ENCODE measurements at regions not wholly inside any gene's neighbourhood (a gene's known extent, or its start where the extent isn't known, plus 50 kb on each side); places are given as distances from the start of the nearest gene placed in this dataset.
"Not testable (repeated sequence)": the region's sequence is repeated elsewhere in the genome, so short reads cannot be mapped to it uniquely, and the experiment has no call there.

- Histone ChIP-seq H3K9me3 (replicated peaks; ENCODE audit: low read length) (no peaks in the 10 kb centered on the region), H3K27me3 (ENCODE audit: control insufficient read depth, insufficient read depth, low read length) (no peaks in the 10 kb centered on the region), H3K4me3 (ENCODE audit: low read length) (no peak overlapping the region), H3K4me2 (ENCODE audit: low read length) (no peak overlapping the region), H3K9ac (ENCODE audit: low read depth, low read length) (no peak overlapping the region), H3K36me3 (ENCODE audit: insufficient read depth, low read length) (no peaks in the 10 kb centered on the region), H3K4me1 (ENCODE audit: control insufficient read depth, insufficient read depth, low read length) (no peaks in the 10 kb centered on the region)
Measured at GRCh38 chr12:59517522-59517921, 78.3 kb upstream of the SLC16A7 start.

GRCh38 chr12:59500915-59501314 lies 94.9 kb upstream of the SLC16A7 start:
- no peak overlapping the region for H3K9ac ChIP-seq (ENCODE audit: low read depth, low read length)
- H3K36me3 ChIP-seq (ENCODE audit: insufficient read depth, low read length) = no peaks in the 10 kb centered on the region
- H3K27me3 ChIP-seq (ENCODE audit: control insufficient read depth, insufficient read depth, low read length) = no peaks in the 10 kb centered on the region
- H3K9me3 ChIP-seq (replicated peaks; ENCODE audit: low read length) = no peaks in the 10 kb centered on the region
- H3K4me2 ChIP-seq (ENCODE audit: low read length) = no peak overlapping the region
- H3K4me1 ChIP-seq (ENCODE audit: control insufficient read depth, insufficient read depth, low read length) = no peaks in the 10 kb centered on the region
- no peak overlapping the region for H3K4me3 ChIP-seq (ENCODE audit: low read length)

DNA sequence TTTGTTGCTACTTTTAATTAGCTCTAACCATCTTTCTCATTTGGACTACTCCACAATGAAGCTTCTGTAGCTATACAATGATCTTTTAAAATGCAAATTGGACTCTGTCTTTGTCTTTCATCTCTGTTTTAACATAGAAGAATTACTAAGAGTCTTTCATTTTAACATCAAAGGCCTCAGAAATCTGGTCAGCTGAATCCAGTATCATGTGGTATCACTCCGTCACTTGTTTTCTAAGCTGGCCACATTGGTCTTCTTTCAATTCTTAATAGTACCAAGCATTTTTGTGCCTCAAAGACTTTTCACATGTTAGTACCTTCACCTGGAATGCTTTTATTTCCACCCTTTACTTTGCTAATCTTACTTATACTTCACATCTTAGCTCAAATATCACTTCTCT lies 95.5 kb upstream of the SLC16A7 start:
- H3K9me3 ChIP-seq (replicated peaks; ENCODE audit: low read length) = no peaks in the 10 kb centered on the region
- no peaks in the 10 kb centered on the region for H3K4me1 ChIP-seq (ENCODE audit: control insufficient read depth, insufficient read depth, low read length)
- H3K4me3 ChIP-seq (ENCODE audit: low read length) = no peak overlapping the region
- H3K27me3 ChIP-seq (ENCODE audit: control insufficient read depth, insufficient read depth, low read length) = no peaks in the 10 kb centered on the region
- no peak overlapping the region for H3K4me2 ChIP-seq (ENCODE audit: low read length)
- no peak overlapping the region for H3K9ac ChIP-seq (ENCODE audit: low read depth, low read length)
- H3K36me3 ChIP-seq (ENCODE audit: insufficient read depth, low read length) = no peaks in the 10 kb centered on the region

GRCh38 chr12:59499774-59500173 lies 96.1 kb upstream of the SLC16A7 start:
- no peaks in the 10 kb centered on the region for H3K4me1 ChIP-seq (ENCODE audit: control insufficient read depth, insufficient read depth, low read length)
- no peak overlapping the region for H3K9ac ChIP-seq (ENCODE audit: low read depth, low read length)
- H3K9me3 ChIP-seq (replicated peaks; ENCODE audit: low read length) = no peaks in the 10 kb centered on the region
- no peaks in the 10 kb centered on the region for H3K36me3 ChIP-seq (ENCODE audit: insufficient read depth, low read length)
- H3K4me2 ChIP-seq (ENCODE audit: low read length) = no peak overlapping the region
- H3K27me3 ChIP-seq (ENCODE audit: control insufficient read depth, insufficient read depth, low read length) = no peaks in the 10 kb centered on the region
- no peak overlapping the region for H3K4me3 ChIP-seq (ENCODE audit: low read length)

GRCh38 chr12:59494617-59495016 lies 101.2 kb upstream of the SLC16A7 start:
- H3K9me3 ChIP-seq (replicated peaks; ENCODE audit: low read length) = no peaks in the 10 kb centered on the region
- H3K4me1 ChIP-seq (ENCODE audit: control insufficient read depth, insufficient read depth, low read length) = no peaks in the 10 kb centered on the region

DNA sequence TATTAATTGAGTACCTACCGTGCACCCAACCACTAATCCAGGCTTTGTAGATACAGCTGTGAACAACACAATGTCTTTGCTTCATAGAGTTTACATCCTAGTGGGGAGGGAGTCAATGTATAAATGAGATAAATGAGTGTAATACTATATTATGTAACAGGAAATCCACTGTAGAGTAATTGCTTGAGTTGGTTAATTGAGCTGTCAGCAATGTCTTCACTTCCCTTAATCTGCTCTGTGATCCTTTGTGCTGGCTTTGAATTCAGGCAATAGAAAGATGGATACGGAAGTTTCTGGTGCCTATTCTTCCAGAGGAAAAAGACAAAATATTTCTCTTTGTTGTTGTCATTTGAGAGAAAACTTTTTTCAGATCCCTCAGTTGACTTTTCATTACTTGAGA lies 104.0 kb upstream of the SLC16A7 start:
- H3K9me3 ChIP-seq (replicated peaks; ENCODE audit: low read length) = no peaks in the 10 kb centered on the region

More at GRCh38 chr12:59494617-59495016, 101.2 kb upstream of the SLC16A7 start:
- H3K4me2 ChIP-seq (ENCODE audit: low read length) = no peak overlapping the region
- H3K27me3 ChIP-seq (ENCODE audit: control insufficient read depth, insufficient read depth, low read length) = no peaks in the 10 kb centered on the region
- H3K4me3 ChIP-seq (ENCODE audit: low read length) = no peak overlapping the region
- no peak overlapping the region for H3K9ac ChIP-seq (ENCODE audit: low read depth, low read length)
- no peaks in the 10 kb centered on the region for H3K36me3 ChIP-seq (ENCODE audit: insufficient read depth, low read length)

GRCh38 chr12:59486827-59487226 lies 109.0 kb upstream of the SLC16A7 start:
- no peak overlapping the region for H3K4me3 ChIP-seq (ENCODE audit: low read length)
- H3K9me3 ChIP-seq (replicated peaks; ENCODE audit: low read length) = no peaks in the 10 kb centered on the region
- no peak overlapping the region for H3K4me2 ChIP-seq (ENCODE audit: low read length)
- H3K36me3 ChIP-seq (ENCODE audit: insufficient read depth, low read length) = no peaks in the 10 kb centered on the region
- no peaks in the 10 kb centered on the region for H3K27me3 ChIP-seq (ENCODE audit: control insufficient read depth, insufficient read depth, low read length)
- H3K9ac ChIP-seq (ENCODE audit: low read depth, low read length) = no peak overlapping the region
- no peaks in the 10 kb centered on the region for H3K4me1 ChIP-seq (ENCODE audit: control insufficient read depth, insufficient read depth, low read length)

More for the DNA sequence above, 104.0 kb upstream of the SLC16A7 start:
- no peak overlapping the region for H3K4me3 ChIP-seq (ENCODE audit: low read length)
- H3K4me1 ChIP-seq (ENCODE audit: control insufficient read depth, insufficient read depth, low read length) = no peaks in the 10 kb centered on the region
- no peak overlapping the region for H3K9ac ChIP-seq (ENCODE audit: low read depth, low read length)
- no peak overlapping the region for H3K4me2 ChIP-seq (ENCODE audit: low read length)
- no peaks in the 10 kb centered on the region for H3K27me3 ChIP-seq (ENCODE audit: control insufficient read depth, insufficient read depth, low read length)
- H3K36me3 ChIP-seq (ENCODE audit: insufficient read depth, low read length) = no peaks in the 10 kb centered on the region

DNA sequence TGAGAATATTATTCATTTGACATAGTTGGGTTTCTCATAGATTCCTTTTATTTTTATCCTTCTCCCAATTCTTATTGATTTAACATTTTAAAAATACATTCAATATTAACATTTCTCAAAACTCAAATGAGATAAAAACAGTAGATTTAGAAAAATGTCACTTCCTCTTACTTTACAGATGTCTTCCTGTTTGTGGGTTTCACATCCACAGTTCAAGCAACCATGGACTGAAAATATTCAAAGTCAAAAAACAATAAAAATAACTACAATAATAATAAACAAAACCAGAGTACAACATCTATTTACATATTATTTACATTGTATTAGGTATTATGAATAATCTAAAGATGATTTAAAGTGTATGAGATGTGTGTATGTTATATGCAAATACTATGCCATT lies 111.3 kb upstream of the SLC16A7 start:
- no peak overlapping the region for H3K9ac ChIP-seq (ENCODE audit: low read depth, low read length)
- no peaks in the 10 kb centered on the region for H3K9me3 ChIP-seq (replicated peaks; ENCODE audit: low read length)
- H3K27me3 ChIP-seq (ENCODE audit: control insufficient read depth, insufficient read depth, low read length) = no peaks in the 10 kb centered on the region
- no peaks in the 10 kb centered on the region for H3K4me1 ChIP-seq (ENCODE audit: control insufficient read depth, insufficient read depth, low read length)
- H3K36me3 ChIP-seq (ENCODE audit: insufficient read depth, low read length) = no peaks in the 10 kb centered on the region
- no peak overlapping the region for H3K4me3 ChIP-seq (ENCODE audit: low read length)
- H3K4me2 ChIP-seq (ENCODE audit: low read length) = no peak overlapping the region

GRCh38 chr12:59474236-59474635 lies 121.6 kb upstream of the SLC16A7 start:
- H3K9me3 ChIP-seq (replicated peaks; ENCODE audit: low read length); H3K36me3 ChIP-seq (ENCODE audit: insufficient read depth, low read length); H3K9ac ChIP-seq (ENCODE audit: low read depth, low read length); H3K27me3 ChIP-seq (ENCODE audit: control insufficient read depth, insufficient read depth, low read length); H3K4me2 ChIP-seq (ENCODE audit: low read length); H3K4me1 ChIP-seq (ENCODE audit: control insufficient read depth, insufficient read depth, low read length); H3K4me3 ChIP-seq (ENCODE audit: low read length): not testable (repeated sequence)

DNA sequence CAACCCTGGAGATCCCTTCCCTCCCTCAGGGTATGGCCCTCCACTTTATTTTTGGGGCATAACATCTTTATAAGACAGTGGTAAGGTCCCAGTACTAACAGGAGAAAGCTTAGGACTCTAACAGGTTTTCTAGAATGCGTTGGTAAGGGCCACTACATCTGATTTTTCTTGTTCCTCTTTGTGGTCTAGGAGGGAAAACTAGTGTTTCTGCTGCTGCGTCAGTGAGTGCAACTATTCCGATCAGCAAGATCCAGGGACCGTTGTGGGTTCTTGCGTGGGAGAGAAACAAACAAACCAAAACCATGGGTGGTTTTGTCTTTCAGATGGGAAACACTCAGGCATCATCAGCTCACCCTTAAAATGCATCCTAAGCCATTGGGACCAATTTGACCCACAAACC lies 123.6 kb upstream of the SLC16A7 start:
- H3K4me3 ChIP-seq (ENCODE audit: low read length) = no peak overlapping the region
- no peaks in the 10 kb centered on the region for H3K9me3 ChIP-seq (replicated peaks; ENCODE audit: low read length)
- H3K9ac ChIP-seq (ENCODE audit: low read depth, low read length) = no peak overlapping the region
- H3K36me3 ChIP-seq (ENCODE audit: insufficient read depth, low read length) = no peaks in the 10 kb centered on the region
- H3K4me2 ChIP-seq (ENCODE audit: low read length) = no peak overlapping the region
- no peaks in the 10 kb centered on the region for H3K27me3 ChIP-seq (ENCODE audit: control insufficient read depth, insufficient read depth, low read length)
- no peaks in the 10 kb centered on the region for H3K4me1 ChIP-seq (ENCODE audit: control insufficient read depth, insufficient read depth, low read length)

DNA sequence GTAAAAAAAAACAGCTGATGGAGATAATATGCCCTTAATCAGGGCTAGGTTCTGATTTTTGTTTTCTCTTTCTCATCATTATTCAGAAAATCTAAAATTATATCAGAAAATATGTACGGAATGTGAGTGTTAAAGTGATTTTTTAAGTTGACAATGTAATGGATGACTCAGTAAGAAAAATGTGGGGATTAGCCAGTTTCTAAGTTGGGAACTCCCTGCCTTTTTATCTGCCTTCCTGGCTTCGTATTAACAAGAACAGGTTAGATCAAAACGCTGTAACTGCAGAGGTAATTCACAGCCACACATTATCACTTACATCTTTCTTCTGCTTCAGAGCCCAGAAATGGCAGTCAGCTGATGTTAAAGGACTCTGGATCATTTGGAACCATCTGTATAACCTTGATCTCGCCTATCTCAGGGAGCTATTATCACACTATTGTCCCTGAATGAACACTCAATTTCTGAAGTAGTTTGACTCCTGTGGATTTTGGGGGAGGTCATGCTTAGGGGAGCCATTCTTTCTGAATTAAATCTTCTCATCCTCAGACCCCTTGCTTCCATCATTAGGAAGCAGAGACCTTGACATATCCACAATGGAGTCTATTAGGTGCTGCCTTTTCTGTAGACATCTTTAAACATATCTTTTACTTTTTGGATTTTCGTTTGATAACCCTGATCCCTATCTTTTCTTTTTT lies 135.7 kb upstream of the SLC16A7 start:
- Histone ChIP-seq H3K9ac (ENCODE audit: low read depth, low read length) (peak overlapping the region; percentile 63), H3K9me3 (replicated peaks; ENCODE audit: low read length) (no peaks in the 10 kb centered on the region), H3K27me3 (ENCODE audit: control insufficient read depth, insufficient read depth, low read length) (no peaks in the 10 kb centered on the region), H3K4me3 (ENCODE audit: low read length) (peak overlapping the region; percentile 31), H3K4me2 (ENCODE audit: low read length) (peak overlapping the region; percentile 68), H3K36me3 (ENCODE audit: insufficient read depth, low read length) (no peaks in the 10 kb centered on the region), H3K4me1 (ENCODE audit: control insufficient read depth, insufficient read depth, low read length) (peaks cover 16% of the 10 kb centered on the region)

GRCh38 chr12:59453475-59453874 lies 142.4 kb upstream of the SLC16A7 start:
- Histone ChIP-seq H3K4me1 (ENCODE audit: control insufficient read depth, insufficient read depth, low read length) (peaks cover 14% of the 10 kb centered on the region), H3K27me3 (ENCODE audit: control insufficient read depth, insufficient read depth, low read length) (no peaks in the 10 kb centered on the region), H3K9me3 (replicated peaks; ENCODE audit: low read length) (no peaks in the 10 kb centered on the region), H3K4me3 (ENCODE audit: low read length) (no peak overlapping the region), H3K9ac (ENCODE audit: low read depth, low read length) (no peak overlapping the region), H3K4me2 (ENCODE audit: low read length) (no peak overlapping the region), H3K36me3 (ENCODE audit: insufficient read depth, low read length) (no peaks in the 10 kb centered on the region)

Measured in skeletal muscle satellite cell (primary cell).